B cell (primary cell): ENCODE measurements at regions not wholly inside any gene's neighbourhood (a gene's known extent, or its start where the extent isn't known, plus 50 kb on each side); places are given as distances from the start of the nearest gene placed in this dataset.

Source experiments
- ATAC-seq: fragments of 200-7000 bp; cut with Tn5 transposase; one replicate; pipeline ENCODE4 v1.10.0; 2021; ENCODE audit warnings: low read depth, mild to moderate bottlenecking, moderate number of reproducible peaks, moderate library complexity
- CTCF ChIA-PET: fragments of 350-600 bp; sonication (Branson Sonifier 250); formaldehyde crosslinking; loops from one replicate; lab custom pipeline; 2021; ENCODE audit warnings: antibody characterized with exemption, inconsistent platforms; lab: Charles Lee
- POLR2A ChIA-PET: fragments of 350-600 bp; sonication (Branson Sonifier 250); formaldehyde crosslinking; loops from one replicate; lab custom pipeline; 2021; ENCODE audit warnings: antibody characterized with exemption; lab: Charles Lee
- DNase-seq: peaks from one replicate; pipeline ENCODE4 v3.0.0; 2013
- H2AFZ ChIP-seq: 2 replicates; pipeline ENCODE4 v1.6.1; 2012; ENCODE audit warnings: mild to moderate bottlenecking, low read depth, low read length; ENCODE audit not compliant: insufficient read depth, poor library complexity, severe bottlenecking
- H3K27ac ChIP-seq, 2 donors: 1 replicate in 1 of 2; 2 replicates in 1 of 2; pipeline ENCODE4 v1.5.1; 2012 to 2013; ENCODE audit warnings: low read length in 2 of 2, mild to moderate bottlenecking in 2 of 2, moderate library complexity in 1 of 2
- H3K27me3 ChIP-seq, 4 experiments: fragments of 200-600 bp in 1 of 4; sonication (generic) in 1 of 4; replicated peaks in 1 of 4; 1 replicate in 2 of 4; 2 replicates in 2 of 4; pipeline versions ENCODE4 v1.6.1 to v1.7.0; 2013 to 2016; ENCODE audit warnings: low read length in 3 of 4, mild to moderate bottlenecking in 2 of 4, mixed read lengths in 1 of 4, moderate library complexity in 1 of 4; ENCODE audit not compliant: insufficient read depth in 4 of 4, control insufficient read depth in 3 of 4; ENCODE audit errors: control extremely low read depth in 1 of 4
- H3K36me3 ChIP-seq, 2 experiments: replicated peaks in 1 of 2; 1 replicate in 1 of 2; 2 replicates in 1 of 2; pipeline versions ENCODE4 v1.6.1 to v1.7.1; 2013; ENCODE audit warnings: low read length in 1 of 2; ENCODE audit not compliant: insufficient read depth in 2 of 2, control insufficient read depth in 1 of 2; ENCODE audit errors: control extremely low read depth in 1 of 2, extremely low read depth in 1 of 2
- H3K4me1 ChIP-seq, 2 donors: fragments of 200-600 bp in 1 of 2; sonication (generic) in 1 of 2; 1 replicate in 1 of 2; 2 replicates in 1 of 2; pipeline versions ENCODE4 v1.5.1 to v1.6.1; 2013 to 2017; ENCODE audit warnings: low read length in 2 of 2; ENCODE audit not compliant: control insufficient read depth in 2 of 2, insufficient read depth in 2 of 2
- H3K4me2 ChIP-seq: replicated peaks from 2 replicates; pipeline ENCODE3; 2012; ENCODE audit warnings: mild to moderate bottlenecking, low read depth, low read length; ENCODE audit not compliant: poor library complexity, severe bottlenecking
- H3K4me3 ChIP-seq, 5 experiments: fragments of 200-600 bp in 1 of 5; sonication (generic) in 1 of 5; 1 replicate in 3 of 5; 2 replicates in 2 of 5; pipeline versions ENCODE4 v1.5.1 to v1.7.0; 2011 to 2016; ENCODE audit warnings: low read length in 4 of 5, mild to moderate bottlenecking in 4 of 5, low read depth in 2 of 5, control low read depth in 1 of 5, moderate library complexity in 1 of 5; ENCODE audit not compliant: insufficient read depth in 1 of 5; ENCODE audit errors: control extremely low read depth in 1 of 5, extremely low read depth in 1 of 5
- H3K79me2 ChIP-seq: fragments of 200-600 bp; sonication (generic); one replicate; pipeline ENCODE4 v1.6.0; 2016; ENCODE audit warnings: low read length; ENCODE audit not compliant: control insufficient read depth, insufficient read depth
- H3K9ac ChIP-seq: fragments of 200-600 bp; sonication (generic); 2 replicates; pipeline ENCODE4 v1.6.1; 2017; ENCODE audit warnings: mild to moderate bottlenecking, low read length, moderate library complexity
- H3K9me3 ChIP-seq, 3 donors: one replicate each; pipeline versions ENCODE4 v1.6.1 to v1.7.1; 2013; ENCODE audit warnings: low read length in 2 of 3; ENCODE audit not compliant: control insufficient read depth in 2 of 3, insufficient read depth in 1 of 3; ENCODE audit errors: control extremely low read depth in 1 of 3
- H4K20me1 ChIP-seq: 2 replicates; pipeline ENCODE4 v1.6.0; 2012; ENCODE audit warnings: mild to moderate bottlenecking, low read length; ENCODE audit not compliant: insufficient read depth, control insufficient read depth, poor library complexity, severe bottlenecking
- H3K27ac Mint-ChIP-seq: one replicate; pipeline ENCODE4 v1.8.0; 2021; ENCODE audit warnings: mixed read lengths
- H3K27me3 Mint-ChIP-seq: one replicate; pipeline ENCODE4 v1.8.0; 2021; ENCODE audit warnings: mixed read lengths
- H3K4me1 Mint-ChIP-seq: one replicate; pipeline ENCODE4 v1.8.0; 2021; ENCODE audit warnings: mixed read lengths
- H3K4me3 Mint-ChIP-seq: one replicate; pipeline ENCODE4 v1.8.0; 2021; ENCODE audit warnings: mixed read lengths
- H3K9me3 Mint-ChIP-seq: one replicate; pipeline ENCODE4 v1.8.0; 2022; ENCODE audit warnings: mixed read lengths; ENCODE audit not compliant: insufficient read depth
- CTCF ChIP-seq: fragments of 200-600 bp; IDR thresholded peaks from one replicate; pipeline ENCODE4 v1.8.0; 2022; ENCODE audit warnings: antibody characterized with exemption, mild to moderate bottlenecking
- EZH2 ChIP-seq: IDR thresholded peaks from 2 replicates; pipeline ENCODE4 v1.6.1; 2012; ENCODE audit warnings: borderline replicate concordance, low read depth, mild to moderate bottlenecking, moderate library complexity, low read length; ENCODE audit not compliant: insufficient read depth, poor library complexity, severe bottlenecking
- WGBS: methylation state at CpG from one replicate; pipeline ENCODE4 v1.1.5; 2013; ENCODE audit warnings: missing lambda C conversion rate; ENCODE audit not compliant: insufficient coverage; 5-methylcytosine and 5-hydroxymethylcytosine counted together
- intact Hi-C: fragments of 100-400 bp; cut with micrococcal nuclease; formaldehyde crosslinking; loops from one replicate; pipeline ENCODE4 v1.10.0; 2022

- H3K4me1 Mint-ChIP-seq: no peaks in the 10 kb centered on the region
- no peaks in the 10 kb centered on the region for H3K79me2 ChIP-seq
- intact Hi-C loops: no loop called here
- no peak overlapping the region for H3K27ac Mint-ChIP-seq
- DNase-seq (no peak), ATAC-seq (no peak)
- H3K9me3 Mint-ChIP-seq: peaks cover 3% of the 10 kb centered on the region
- no peaks in the 10 kb centered on the region for H3K36me3 ChIP-seq
- no peaks in the 10 kb centered on the region for H3K27me3 ChIP-seq
- ChIA-PET POLR2A (no interaction called here), CTCF (no interaction called here)
- no peak overlapping the region for H3K27ac ChIP-seq
- H3K4me2 ChIP-seq: no peak overlapping the region
- WGBS: no CpG with 5 or more reads among the region's 1 CpG
- no peak overlapping the region for H3K4me3 ChIP-seq
- no peaks in the 10 kb centered on the region for H4K20me1 ChIP-seq
- TF ChIP-seq CTCF (no peak), EZH2 (no peak)
- no peaks in the 10 kb centered on the region for H3K4me1 ChIP-seq
- H3K27me3 Mint-ChIP-seq: no peaks in the 10 kb centered on the region
- H2AFZ ChIP-seq: no peak overlapping the region
- H3K4me3 Mint-ChIP-seq: no peak overlapping the region
- no peak overlapping the region for H3K9ac ChIP-seq
- H3K9me3 ChIP-seq: no peaks in the 10 kb centered on the region
Measured at GRCh38 chrX:69374569-69374968, 129.6 kb upstream of the NALF2 start.

GRCh38 chrX:69372435-69372834, 131.7 kb upstream of the NALF2 start:
- Histone ChIP-seq H2AFZ (no peak overlapping the region), H3K4me2 (no peak overlapping the region), H3K4me1 (no peaks in the 10 kb centered on the region), H3K27ac (no peak overlapping the region), H3K9ac (no peak overlapping the region), H4K20me1 (no peaks in the 10 kb centered on the region), H3K4me3 (no peak overlapping the region), H3K27me3 (no peaks in the 10 kb centered on the region), H3K79me2 (no peaks in the 10 kb centered on the region), H3K9me3 (no peaks in the 10 kb centered on the region), H3K36me3 (no peaks in the 10 kb centered on the region)
- ChIA-PET CTCF (no interaction called here), POLR2A (no interaction called here)
- DNase-seq: no peak
- Mint-ChIP-seq H3K9me3 (no peaks in the 10 kb centered on the region), H3K27ac (no peak overlapping the region), H3K27me3 (no peaks in the 10 kb centered on the region), H3K4me1 (no peaks in the 10 kb centered on the region), H3K4me3 (no peak overlapping the region)
- ATAC-seq: no peak
- intact Hi-C loops: no loop called here
- TF ChIP-seq CTCF (no peak), EZH2 (no peak)
